ENCODE measurements at regions not wholly inside any gene's neighbourhood (a gene's known extent, or its start where the extent isn't known, plus 50 kb on each side); places are given as distances from the start of the nearest gene placed in this dataset.

GRCh38 chr3:124514683-124515082 is 215.6 kb upstream of the UMPS start:
- CTCF ChIA-PET (ENCODE audit: partially characterized antibody), result interaction anchor here (3.2 kb wide), 1 partner anchor 10 kb away, joined by 24 read pairs; no protein-coding TSS in a partner anchor
- Histone ChIP-seq H3K4me2 (ENCODE audit: insufficient read depth in 1 of 2, low read depth in 2 of 2, low read length in 2 of 2) (no peak overlapping the region), H3K56ac (replicated peaks; ENCODE audit: insufficient read length, low read depth, low read length) (no peak overlapping the region), H4K20me1 (replicated peaks in 1 of 2; ENCODE audit: control insufficient read depth in 1 of 2, insufficient read depth in 2 of 2, low read length in 2 of 2) (no peaks in the 10 kb centered on the region), H4K8ac (ENCODE audit: extremely low read depth, insufficient read depth, low read length) (no peak overlapping the region), H3K23ac (ENCODE audit: insufficient read length) (no peak overlapping the region), H3K9ac (replicated peaks in 1 of 4; ENCODE audit: extremely low read depth in 1 of 4, low read depth in 3 of 4, low read length in 3 of 4) (no peak overlapping the region), H3K18ac (ENCODE audit: extremely low read depth, low read length) (no peak overlapping the region), H2BK5ac (ENCODE audit: low read depth, low read length) (no peak overlapping the region), H2BK20ac (ENCODE audit: low read length) (no peak overlapping the region), H2AFZ (ENCODE audit: low read length) (no peak overlapping the region), H3K9me3 (ENCODE audit: insufficient read depth in 2 of 2, low read depth in 1 of 2, low read length in 1 of 2) (no peaks in the 10 kb centered on the region), H3K4me3 (ENCODE audit: extremely low read depth in 1 of 4, insufficient read depth in 2 of 4, low read depth in 3 of 4, low read length in 4 of 4) (no peak overlapping the region), H3K79me1 (ENCODE audit: low read depth, low read length) (no peaks in the 10 kb centered on the region), H3K27me3 (replicated peaks in 1 of 4; ENCODE audit: control insufficient read depth in 3 of 4, extremely low read depth in 1 of 4, insufficient read depth in 3 of 4, low read length in 3 of 4) (no peaks in the 10 kb centered on the region), H2AK5ac (ENCODE audit: low read depth, low read length) (no peak overlapping the region), H2BK12ac (ENCODE audit: low read depth, low read length) (no peak overlapping the region), H3K79me2 (ENCODE audit: control insufficient read depth in 1 of 2, insufficient read depth in 2 of 2, low read length in 2 of 2) (no peaks in the 10 kb centered on the region), H4K5ac (ENCODE audit: insufficient read length, low read depth, low read length) (no peak overlapping the region), H3K14ac (ENCODE audit: insufficient read length) (no peak overlapping the region), H2BK120ac (replicated peaks; ENCODE audit: low read depth, low read length) (no peak overlapping the region), H3K23me2 (ENCODE audit: low read depth, low read length) (no peaks in the 10 kb centered on the region; the same call in 1 of the 2 replicates), H3K27ac (ENCODE audit: low read depth, low read length) (no peak overlapping the region), H2BK15ac (ENCODE audit: low read length) (no peak overlapping the region), H3K4ac (replicated peaks; ENCODE audit: insufficient read length, low read depth, low read length) (no peak overlapping the region), H3K4me1 (replicated peaks in 1 of 4; ENCODE audit: control insufficient read depth in 3 of 4, insufficient read depth in 4 of 4, low read length in 3 of 4) (peaks cover 3 to 6% (median 4%) of the 10 kb centered on the region in 4 experiments; a peak in 6 of 7 replicates), H3K36me3 (ENCODE audit: control insufficient read depth in 2 of 4, insufficient read depth in 4 of 4, low read length in 3 of 4) (no peaks in the 10 kb centered on the region), H4K91ac (replicated peaks; ENCODE audit: insufficient read length, low read length) (no peak overlapping the region)
- POLR2A ChIA-PET (ENCODE audit: partially characterized antibody), result no interaction called here
- TF ChIP-seq, protein P1, sequence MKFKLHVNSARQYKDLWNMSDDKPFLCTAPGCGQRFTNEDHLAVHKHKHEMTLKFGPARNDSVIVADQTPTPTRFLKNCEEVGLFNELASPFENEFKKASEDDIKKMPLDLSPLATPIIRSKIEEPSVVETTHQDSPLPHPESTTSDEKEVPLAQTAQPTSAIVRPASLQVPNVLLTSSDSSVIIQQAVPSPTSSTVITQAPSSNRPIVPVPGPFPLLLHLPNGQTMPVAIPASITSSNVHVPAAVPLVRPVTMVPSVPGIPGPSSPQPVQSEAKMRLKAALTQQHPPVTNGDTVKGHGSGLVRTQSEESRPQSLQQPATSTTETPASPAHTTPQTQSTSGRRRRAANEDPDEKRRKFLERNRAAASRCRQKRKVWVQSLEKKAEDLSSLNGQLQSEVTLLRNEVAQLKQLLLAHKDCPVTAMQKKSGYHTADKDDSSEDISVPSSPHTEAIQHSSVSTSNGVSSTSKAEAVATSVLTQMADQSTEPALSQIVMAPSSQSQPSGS (IDR thresholded peaks at IDR 0.05; ENCODE audit: low read length), result no peak
- TF ChIP-seq BCL11A (IDR thresholded peaks at IDR 0.05; ENCODE audit: low read depth in 2 of 2, low read length in 2 of 2), result no peak
- no peak for TF ChIP-seq ZNF274 (IDR thresholded peaks at IDR 0.05; ENCODE audit: borderline replicate concordance, extremely low read depth, low read length)
- no peak for TF ChIP-seq HDAC2 (IDR thresholded peaks at IDR 0.05; ENCODE audit: borderline replicate concordance in 1 of 2, low read depth in 2 of 2, low read length in 2 of 2)
- TF ChIP-seq MAX (IDR thresholded peaks at IDR 0.05), result no peak
- TF ChIP-seq TEAD4 (IDR thresholded peaks at IDR 0.05; ENCODE audit: low read depth, low read length), result no peak
- TF ChIP-seq PHF8 (conservative IDR thresholded peaks at IDR 0.05; ENCODE audit: low read depth, low read length), result no peak
- TF ChIP-seq POLR2A (IDR thresholded peaks at IDR 0.05; ENCODE audit: control extremely low read depth in 1 of 2, low read depth in 2 of 2, low read length in 2 of 2), result no peak
- no peak for TF ChIP-seq TCF12 (IDR thresholded peaks at IDR 0.05; ENCODE audit: low read depth, low read length)
- TF ChIP-seq SP4 (IDR thresholded peaks at IDR 0.05; ENCODE audit: low read length), result no peak
- no peak for TF ChIP-seq POLR2AphosphoS5 (IDR thresholded peaks at IDR 0.05; ENCODE audit: low read depth, low read length)
- TF ChIP-seq EP300 (IDR thresholded peaks at IDR 0.05; ENCODE audit: borderline replicate concordance in 1 of 2, low read depth in 2 of 2, low read length in 2 of 2), result no peak
- no peak for DNase-seq (ENCODE audit: low read depth in 1 of 2, low spot score in 2 of 2)
- WGBS, 2 experiments (ENCODE audit: extremely low coverage in 1 of 2, insufficient coverage in 1 of 2, insufficient read length in 1 of 2, insufficient replicate concordance in 2 of 2, low coverage in 1 of 2, low lambda C conversion rate in 2 of 2, missing lambda C conversion rate in 1 of 2), result 91% methylated on average over 2 of the region's 2 CpGs; no CpG with 5 or more reads in 1 of the 2 experiments
- no peak for FAIRE-seq
